ENCODE measurements at regions not wholly inside any gene's neighbourhood (a gene's known extent, or its start where the extent isn't known, plus 50 kb on each side); places are given as distances from the start of the nearest gene placed in this dataset.
A peak's percentile ranks its signal among the peaks of the same experiment; 100 is the strongest.

DNA sequence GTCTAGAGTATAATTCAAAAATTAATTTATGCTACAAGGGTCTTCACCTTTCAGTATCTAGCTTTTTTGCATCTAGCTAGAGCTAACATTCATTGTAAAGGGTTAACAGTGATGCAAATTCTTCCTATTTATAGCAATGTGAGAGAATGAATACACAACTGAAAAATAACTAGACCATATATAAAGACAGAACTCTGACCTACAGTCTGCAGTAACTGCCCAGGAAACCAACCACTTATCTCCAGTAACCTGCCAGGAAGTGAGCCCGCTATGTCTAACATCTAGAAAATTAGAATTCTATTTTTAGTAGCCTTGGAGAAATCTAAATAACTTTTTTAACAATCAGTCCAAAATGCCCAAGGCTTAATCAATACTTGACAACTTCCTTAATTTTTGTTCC is 1021.9 kb downstream of the LRFN5 start:
- in situ Hi-C loops (cut with HindIII; ENCODE audit: low pct_unique_long_range_greater_than_20kb, low sequenced_read_pairs), result no loop called here
- DNase-seq (ENCODE audit: low read depth, low spot score), result no peak

DNA sequence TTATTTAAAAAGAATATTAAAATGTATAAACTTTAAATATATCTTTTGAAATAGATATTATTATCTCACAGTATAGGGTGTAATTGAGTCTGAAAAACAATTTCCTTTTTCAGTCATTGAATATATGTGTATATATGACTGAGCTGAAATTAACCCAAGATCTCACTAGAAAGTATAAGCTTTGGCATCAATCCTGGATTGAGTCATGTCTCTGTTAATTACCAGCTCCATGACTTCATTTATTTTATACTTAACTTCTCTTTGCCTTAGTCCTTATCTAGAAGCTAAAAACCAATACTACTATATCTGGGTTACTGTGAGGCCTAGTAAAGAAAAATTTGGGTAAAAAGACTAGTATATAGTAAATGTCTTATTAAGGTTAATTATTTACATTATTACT is 1020.3 kb downstream of the LRFN5 start:
- no peak for DNase-seq (ENCODE audit: low read depth, low spot score)
- in situ Hi-C loops (cut with HindIII; ENCODE audit: low pct_unique_long_range_greater_than_20kb, low sequenced_read_pairs), result no loop called here

DNA sequence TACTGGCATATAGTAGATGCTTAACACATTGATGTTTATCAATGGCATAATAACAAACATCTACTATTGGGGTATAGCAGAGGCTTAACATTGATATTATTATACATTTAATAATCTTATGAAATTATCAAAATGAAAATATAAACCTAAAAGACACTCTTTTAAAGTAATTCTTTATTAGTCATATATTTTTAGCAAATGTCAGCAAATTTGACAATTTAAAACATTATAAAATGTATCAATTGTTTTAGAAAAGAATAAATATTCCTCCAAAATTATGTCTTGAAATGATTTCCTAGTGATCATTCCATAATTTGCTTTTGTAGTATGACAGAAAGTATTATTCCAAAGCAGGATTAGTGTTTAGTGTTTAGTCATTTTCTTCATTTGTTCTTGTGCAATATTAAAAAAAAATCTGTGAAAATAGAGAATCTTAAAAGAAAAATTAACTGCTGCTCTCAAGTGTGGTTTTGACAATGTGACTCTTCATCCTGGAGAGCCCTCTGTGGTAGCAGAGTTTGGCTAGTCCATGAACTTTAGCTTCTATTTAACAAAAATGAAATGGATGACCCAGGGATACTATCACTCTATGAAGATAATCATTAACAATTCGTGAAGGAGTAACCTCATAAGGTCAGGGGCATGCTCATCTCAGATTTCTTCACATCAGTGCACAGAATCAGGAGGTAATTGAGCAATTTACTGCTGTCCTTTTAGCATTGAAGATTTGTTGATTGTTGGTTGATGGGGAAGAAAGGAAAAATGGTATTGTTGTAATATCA is 1018.5 kb downstream of the LRFN5 start:
- DNase-seq (ENCODE audit: low read depth, low spot score), result no peak
- in situ Hi-C loops (cut with HindIII; ENCODE audit: low pct_unique_long_range_greater_than_20kb, low sequenced_read_pairs), result no loop called here

DNA sequence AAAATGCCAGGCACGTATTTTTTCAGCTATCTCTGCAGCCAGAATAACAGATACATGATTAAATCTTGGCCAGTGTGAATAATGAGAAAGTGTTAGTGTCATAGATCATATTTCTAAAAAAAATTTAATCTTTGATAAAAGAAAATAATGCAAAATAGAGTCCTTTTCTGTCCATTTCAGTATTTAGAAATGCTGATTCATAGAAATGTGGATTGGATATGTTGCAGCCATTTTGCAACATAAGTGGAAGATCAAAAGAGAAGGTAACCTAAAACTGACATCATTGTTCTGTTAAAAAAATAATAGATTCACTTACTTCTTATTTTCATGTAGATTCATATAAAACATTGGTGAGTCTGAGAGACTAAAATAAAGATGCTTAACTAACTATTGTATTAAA is 1010.3 kb downstream of the LRFN5 start:
- DNase-seq (ENCODE audit: low read depth, low spot score), result no peak
- in situ Hi-C loops (cut with HindIII; ENCODE audit: low pct_unique_long_range_greater_than_20kb, low sequenced_read_pairs), result no loop called here

DNA sequence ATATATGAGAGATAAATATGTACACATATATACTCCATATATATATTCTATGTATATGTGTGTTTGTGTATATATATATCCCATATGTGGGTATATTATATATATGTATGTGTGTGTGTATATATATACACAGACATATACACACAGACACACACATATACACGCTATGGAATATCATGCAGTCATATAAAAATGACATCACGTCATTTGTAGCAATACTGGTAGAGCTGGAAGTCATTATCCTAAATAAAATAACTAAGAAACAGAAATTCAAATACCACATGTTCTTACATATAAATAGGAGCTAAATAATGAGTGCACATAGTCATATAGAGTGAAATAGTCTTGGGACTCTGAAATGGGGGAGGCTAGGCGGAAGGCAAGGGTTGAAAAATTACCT is 1000.2 kb downstream of the LRFN5 start:
- DNase-seq (ENCODE audit: low read depth, low spot score), result no peak
- in situ Hi-C loops (cut with HindIII; ENCODE audit: low pct_unique_long_range_greater_than_20kb, low sequenced_read_pairs), result no loop called here

DNA sequence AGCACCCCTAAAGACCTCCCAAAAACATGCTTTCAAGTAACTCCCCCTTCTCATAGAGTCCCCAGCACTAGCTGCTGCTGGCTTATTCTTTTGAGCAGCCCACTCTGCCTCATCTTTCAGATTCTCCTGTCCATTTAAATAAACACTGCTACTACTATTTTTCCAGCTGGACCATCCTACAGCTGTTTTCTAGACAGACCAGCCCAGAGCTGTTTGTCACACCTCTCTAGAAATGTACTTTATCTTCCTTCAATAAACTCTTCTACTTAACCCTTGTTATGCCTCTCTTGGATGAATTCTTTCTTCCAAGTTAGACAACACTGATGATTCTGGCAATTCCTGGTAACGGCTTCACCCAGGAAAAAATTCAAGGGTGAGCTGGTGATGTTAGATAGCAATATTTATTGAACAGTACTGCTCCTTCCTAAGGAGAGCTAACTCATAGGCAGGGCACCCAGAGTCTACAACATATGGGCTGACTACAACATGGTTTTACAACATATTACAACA is 995.7 kb downstream of the LRFN5 start:
- in situ Hi-C loops (cut with HindIII; ENCODE audit: low pct_unique_long_range_greater_than_20kb, low sequenced_read_pairs), result no loop called here
- DNase-seq (ENCODE audit: low read depth, low spot score), result no peak

DNA sequence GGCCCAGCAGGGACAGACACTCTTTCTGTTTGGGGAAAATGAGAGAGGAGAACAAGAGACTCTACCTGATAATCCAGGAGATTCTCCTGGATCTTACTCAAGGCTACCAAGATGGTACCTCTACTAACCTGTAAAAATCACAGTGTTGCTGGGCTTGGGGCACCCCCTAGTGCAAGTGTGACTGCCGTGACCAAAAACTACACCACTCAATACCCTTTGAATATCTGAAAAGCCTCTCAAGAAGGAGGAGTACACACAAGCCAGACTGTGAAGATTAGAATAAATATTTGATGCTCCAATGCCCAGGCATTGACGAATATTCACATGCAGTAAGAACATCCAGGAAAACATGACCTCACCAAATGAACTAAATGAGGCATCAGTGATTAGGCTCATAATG is 965.4 kb downstream of the LRFN5 start:
- no peak for DNase-seq (ENCODE audit: low read depth, low spot score)
- in situ Hi-C loops (cut with HindIII; ENCODE audit: low pct_unique_long_range_greater_than_20kb, low sequenced_read_pairs), result no loop called here

DNA sequence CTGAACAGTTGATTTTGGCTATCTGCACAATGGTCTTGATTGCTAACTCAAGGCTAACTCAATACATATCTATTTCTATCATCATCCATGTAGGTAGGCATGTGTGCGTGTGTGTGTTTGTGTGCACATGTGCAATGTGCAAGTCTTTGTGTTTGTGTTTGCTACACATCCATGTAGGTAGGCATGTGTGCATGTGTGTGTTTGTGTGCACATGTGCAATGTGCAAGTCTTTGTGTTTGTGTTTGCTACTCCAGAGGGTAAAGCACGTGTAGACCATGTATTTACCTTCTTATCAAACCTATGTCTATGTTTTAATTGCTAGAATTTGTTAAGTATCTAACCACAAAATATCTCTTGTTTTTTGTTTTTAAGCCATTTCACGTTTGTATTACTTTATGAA is 962.6 kb downstream of the LRFN5 start:
- in situ Hi-C loops (cut with HindIII; ENCODE audit: low pct_unique_long_range_greater_than_20kb, low sequenced_read_pairs), result no loop called here
- no peak for DNase-seq (ENCODE audit: low read depth, low spot score)

DNA sequence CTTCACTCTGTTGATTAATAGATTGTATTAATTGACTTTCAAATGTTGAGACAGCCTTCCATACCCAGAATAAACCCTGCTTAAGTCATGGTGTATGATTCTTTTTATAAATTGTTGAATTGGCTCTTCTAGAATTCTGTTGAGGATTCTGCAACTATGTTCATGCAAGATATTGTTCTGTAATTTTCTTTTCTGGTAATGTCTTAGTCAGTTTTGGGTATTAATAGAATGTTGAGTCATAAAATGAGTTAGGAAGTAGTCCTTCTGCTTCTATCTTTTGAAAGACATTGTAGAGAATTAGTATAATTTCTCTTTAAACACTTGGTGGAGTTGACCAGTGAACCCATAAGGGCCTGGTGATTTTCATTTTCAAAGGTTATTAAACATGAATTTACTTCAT is 958.9 kb downstream of the LRFN5 start:
- in situ Hi-C loops (cut with HindIII; ENCODE audit: low pct_unique_long_range_greater_than_20kb, low sequenced_read_pairs), result no loop called here

DNA sequence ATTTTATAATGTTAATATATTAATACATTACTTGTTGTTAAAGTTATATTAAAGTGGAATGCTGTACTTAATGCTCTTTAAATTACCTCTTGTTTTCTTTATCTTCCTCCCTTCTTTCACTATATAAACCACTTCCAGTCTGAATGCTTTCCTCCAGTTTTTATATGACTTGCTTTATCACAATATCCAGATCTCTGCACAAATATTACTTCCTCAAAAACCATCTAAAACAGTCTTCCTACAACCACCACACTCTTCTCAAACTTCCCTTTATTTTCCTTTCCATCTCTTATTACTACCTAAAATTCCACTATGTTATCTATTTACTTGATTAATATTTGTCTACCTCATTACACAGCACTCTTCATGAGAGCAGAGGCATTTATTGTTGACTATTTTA is 956.6 kb downstream of the LRFN5 start:
- in situ Hi-C loops (cut with HindIII; ENCODE audit: low pct_unique_long_range_greater_than_20kb, low sequenced_read_pairs), result no loop called here
- no peak for DNase-seq (ENCODE audit: low read depth, low spot score)

More for the DNA sequence above, 958.9 kb downstream of the LRFN5 start:
- DNase-seq (ENCODE audit: low read depth, low spot score), result no peak

DNA sequence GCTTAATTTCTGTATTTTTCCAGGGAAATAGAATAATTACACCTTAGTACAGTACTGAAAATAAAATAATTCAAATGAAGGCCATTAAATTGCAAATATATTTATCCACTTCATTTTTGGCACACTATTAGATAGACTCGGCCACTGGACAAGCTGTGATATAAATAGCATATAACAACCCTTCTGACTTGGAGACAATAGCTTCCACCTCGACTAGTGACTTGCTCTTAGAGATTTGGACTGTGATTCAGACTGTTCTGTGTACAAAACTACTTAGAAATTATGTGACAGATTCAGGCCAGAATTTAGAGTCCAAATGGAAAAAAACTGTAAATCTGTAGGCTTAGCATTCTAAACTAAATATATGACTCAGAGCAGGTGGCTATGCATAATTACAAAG is 949.9 kb downstream of the LRFN5 start:
- DNase-seq (ENCODE audit: low read depth, low spot score), result no peak
- in situ Hi-C loops (cut with HindIII; ENCODE audit: low pct_unique_long_range_greater_than_20kb, low sequenced_read_pairs), result no loop called here

DNA sequence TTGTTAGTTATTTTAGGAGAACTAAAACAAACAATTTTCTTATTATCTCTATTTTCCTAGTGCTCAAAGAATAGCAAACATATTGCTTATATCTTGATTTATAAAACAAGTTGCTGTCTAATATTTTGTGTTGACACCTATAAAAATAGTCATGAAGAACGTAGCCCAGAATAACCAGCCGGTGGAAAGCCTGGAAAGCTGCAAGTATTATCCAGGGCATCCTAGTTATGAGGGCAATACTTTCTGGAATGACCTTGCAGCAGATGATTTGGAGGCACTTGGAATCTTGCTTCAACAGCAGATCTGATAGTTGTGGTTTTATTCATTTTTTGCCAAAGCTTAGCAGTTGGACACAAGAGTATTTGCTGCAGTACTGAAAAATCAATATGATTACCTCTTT is 948.7 kb downstream of the LRFN5 start:
- in situ Hi-C loops (cut with HindIII; ENCODE audit: low pct_unique_long_range_greater_than_20kb, low sequenced_read_pairs), result no loop called here
- DNase-seq (ENCODE audit: low read depth, low spot score), result no peak

DNA sequence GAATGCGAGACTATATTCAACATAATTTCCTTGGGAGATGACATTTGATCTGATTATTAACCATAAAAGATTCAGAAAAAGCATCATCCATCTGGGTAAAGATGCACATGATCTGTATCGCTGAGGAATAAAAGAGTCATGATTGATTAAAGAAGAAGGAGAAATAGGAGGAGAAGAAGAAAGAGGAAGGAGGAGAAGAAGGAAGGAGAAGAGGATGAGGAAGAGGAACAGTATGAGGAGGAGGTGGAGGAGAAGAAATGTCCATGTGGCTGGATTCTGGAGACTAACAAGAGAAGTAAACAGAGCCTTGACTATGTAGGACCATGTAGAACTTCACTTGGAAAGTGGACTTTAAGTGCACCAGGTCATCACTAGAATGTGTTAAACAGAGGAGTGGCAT is 947.4 kb downstream of the LRFN5 start:
- in situ Hi-C loops (cut with HindIII; ENCODE audit: low pct_unique_long_range_greater_than_20kb, low sequenced_read_pairs), result no loop called here
- no peak for DNase-seq (ENCODE audit: low read depth, low spot score)

DNA sequence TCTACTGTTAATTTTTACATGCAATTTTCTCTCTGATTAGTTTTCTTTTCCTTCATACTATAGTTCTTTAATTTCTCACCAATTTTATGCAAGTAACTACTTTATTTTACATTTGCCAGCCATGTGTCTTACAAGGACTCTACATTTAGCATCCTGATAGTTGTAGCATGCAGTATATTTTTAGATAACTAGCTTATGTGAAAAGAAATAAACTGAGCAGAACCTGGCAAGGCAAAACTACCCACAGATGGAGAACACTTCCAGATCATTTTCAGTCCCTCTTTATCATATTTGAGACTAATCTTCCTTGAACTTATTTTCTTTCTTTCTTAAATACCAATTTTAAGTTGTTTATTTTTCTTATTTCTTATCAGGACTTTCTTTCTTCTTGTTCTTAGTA is 943.6 kb downstream of the LRFN5 start:
- no peak for DNase-seq (ENCODE audit: low read depth, low spot score)
- in situ Hi-C loops (cut with HindIII; ENCODE audit: low pct_unique_long_range_greater_than_20kb, low sequenced_read_pairs), result no loop called here

DNA sequence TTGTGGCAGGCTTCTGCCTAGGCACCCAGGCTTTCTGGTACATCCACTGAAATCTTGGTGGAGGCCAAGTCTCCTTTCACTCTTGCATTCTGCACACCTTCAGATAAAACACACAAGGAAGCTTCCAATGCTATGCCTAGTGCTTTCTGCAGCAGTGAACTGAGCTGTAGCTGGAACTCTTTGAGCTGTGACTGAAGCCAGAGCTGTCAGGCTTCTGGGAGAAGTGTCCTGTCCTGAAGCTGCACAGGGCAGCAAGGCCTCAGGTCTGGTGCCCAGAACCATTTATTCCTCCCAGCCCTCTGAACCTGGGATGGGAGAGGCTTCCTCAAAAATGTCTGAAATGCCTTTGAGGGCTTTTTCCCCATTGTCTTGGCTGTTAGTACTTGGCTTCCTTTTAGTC is 941.7 kb downstream of the LRFN5 start:
- no peak for DNase-seq (ENCODE audit: low read depth, low spot score)
- in situ Hi-C loops (cut with HindIII; ENCODE audit: low pct_unique_long_range_greater_than_20kb, low sequenced_read_pairs), result no loop called here

DNA sequence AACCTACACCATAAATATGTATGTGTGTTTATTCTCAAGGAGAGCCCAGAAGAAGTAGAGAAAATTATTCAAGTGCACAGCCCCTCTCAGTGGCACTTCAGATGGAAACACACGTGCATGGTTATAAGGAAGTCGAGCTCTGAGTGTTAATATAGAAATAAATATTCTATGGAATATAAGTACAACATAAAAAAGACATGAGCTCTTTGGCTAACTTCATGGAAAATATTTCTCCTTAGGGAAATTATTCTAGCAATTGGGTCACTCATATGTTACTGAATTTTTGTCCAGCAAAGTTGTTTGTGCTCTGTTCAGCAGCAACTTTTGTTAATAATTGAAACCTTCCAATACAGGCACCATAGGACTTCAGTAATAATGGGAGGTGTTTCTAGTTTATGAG is 939.0 kb downstream of the LRFN5 start:
- in situ Hi-C loops (cut with HindIII; ENCODE audit: low pct_unique_long_range_greater_than_20kb, low sequenced_read_pairs), result no loop called here
- DNase-seq (ENCODE audit: low read depth, low spot score), result no peak

DNA sequence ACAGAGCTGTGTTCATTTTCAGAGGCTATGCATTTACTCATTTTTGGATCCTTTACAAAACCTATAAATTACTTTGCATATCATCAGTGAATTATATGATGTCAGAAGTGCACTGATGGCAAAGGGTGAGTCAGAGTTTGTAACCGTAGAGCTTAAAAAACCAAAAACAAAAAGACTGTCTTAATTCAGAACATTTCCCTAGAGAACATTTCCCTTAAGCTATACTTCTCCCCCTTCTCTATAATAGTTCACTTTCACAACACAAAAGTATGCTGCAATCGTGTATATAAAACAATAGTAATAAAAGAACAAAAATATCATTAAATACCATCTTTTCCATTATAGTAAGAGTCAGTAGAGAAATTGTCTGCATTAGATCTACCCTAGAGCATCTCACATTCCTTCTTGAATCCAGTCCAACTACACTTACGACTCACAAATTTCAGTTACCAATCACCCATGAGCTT is 934.9 kb downstream of the LRFN5 start:
- in situ Hi-C loops (cut with HindIII; ENCODE audit: low pct_unique_long_range_greater_than_20kb, low sequenced_read_pairs), result no loop called here
- DNase-seq (ENCODE audit: low read depth, low spot score), result peak; percentile 8

DNA sequence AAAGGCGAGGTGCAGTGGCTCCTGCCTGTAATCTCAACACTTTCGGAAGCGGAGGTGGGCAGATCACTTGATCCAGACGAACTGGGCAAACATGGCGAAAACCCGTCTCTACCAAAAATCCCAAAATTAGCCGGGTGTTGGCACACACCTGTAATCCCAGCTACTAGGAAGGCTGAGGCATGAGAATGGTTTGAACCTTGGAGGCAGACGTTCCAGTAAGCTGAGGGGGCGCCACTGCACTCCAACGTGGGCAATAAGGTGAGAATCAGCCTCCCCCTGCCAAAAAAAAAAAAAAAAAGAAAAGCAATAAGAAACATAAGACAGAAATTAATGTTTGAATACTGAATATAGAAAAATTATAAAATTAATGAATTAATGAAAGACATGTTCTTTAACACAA is 928.7 kb downstream of the LRFN5 start:
- peak; percentile 5 for DNase-seq (ENCODE audit: low read depth, low spot score)

DNA sequence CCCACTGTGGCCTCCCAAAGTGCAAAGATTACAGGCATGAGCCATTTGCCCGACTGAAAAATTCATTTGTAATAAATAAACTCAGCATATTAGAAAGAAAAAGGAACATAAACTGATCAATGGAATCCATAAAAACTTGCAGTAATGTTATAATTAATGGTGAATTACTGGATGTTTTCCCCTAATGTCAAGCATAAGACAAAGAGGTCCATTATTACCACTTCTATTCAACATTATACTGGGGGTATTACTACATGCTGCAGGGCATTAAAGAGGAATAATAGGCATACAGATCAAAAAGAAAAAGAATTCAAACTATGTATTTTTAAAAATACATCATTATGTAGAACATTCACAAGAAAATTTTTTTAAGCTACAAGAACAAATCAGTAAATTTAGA is 926.8 kb downstream of the LRFN5 start:
- in situ Hi-C loops (cut with HindIII; ENCODE audit: low pct_unique_long_range_greater_than_20kb, low sequenced_read_pairs), result no loop called here
- peak; percentile 77 for DNase-seq (ENCODE audit: low read depth, low spot score)

More for the DNA sequence above, 928.7 kb downstream of the LRFN5 start:
- in situ Hi-C loops (cut with HindIII; ENCODE audit: low pct_unique_long_range_greater_than_20kb, low sequenced_read_pairs), result no loop called here

DNA sequence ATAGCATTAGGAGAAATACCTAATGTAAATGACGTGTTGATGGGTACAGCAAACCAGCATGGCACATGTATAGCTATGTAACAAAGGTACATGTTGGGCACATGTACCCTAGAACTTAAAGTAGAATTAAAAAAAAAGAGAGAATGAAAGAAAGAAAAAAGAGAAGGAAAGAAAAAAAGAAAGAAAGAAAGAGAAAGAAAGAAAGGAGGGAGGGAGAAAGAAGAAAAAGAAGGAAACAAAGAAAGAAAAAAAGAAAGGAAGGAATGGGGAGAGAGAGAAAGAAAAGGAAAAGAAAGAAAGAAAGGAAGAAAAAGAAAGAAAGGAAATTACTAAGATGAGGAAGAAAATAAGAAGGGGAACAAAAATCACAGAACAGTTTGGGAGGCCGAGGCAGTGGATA is 925.5 kb downstream of the LRFN5 start:
- DNase-seq (ENCODE audit: low read depth, low spot score), result no peak
- in situ Hi-C loops (cut with HindIII; ENCODE audit: low pct_unique_long_range_greater_than_20kb, low sequenced_read_pairs), result no loop called here

All from SK-MEL-5 (cell line).